ENCODE measurements at regions not wholly inside any gene's neighbourhood (a gene's known extent, or its start where the extent isn't known, plus 50 kb on each side); places are given as distances from the start of the nearest gene placed in this dataset.

GRCh38 chr4:129900430-129900953 is 804.5 kb downstream of the C4orf33 start:
- no peaks in the 10 kb centered on the region for H3K4me1 Mint-ChIP-seq (ENCODE audit: low read depth, unreplicated experiment)
- no peak overlapping the region for H3K27ac Mint-ChIP-seq (ENCODE audit: unreplicated experiment)
- no peak for DNase-seq
- no peaks in the 10 kb centered on the region for H3K9me3 Mint-ChIP-seq (ENCODE audit: unreplicated experiment)
- peaks cover 4% of the 10 kb centered on the region for H3K36me3 Mint-ChIP-seq (ENCODE audit: unreplicated experiment)
- TF ChIP-seq CTCF (IDR thresholded peaks at IDR 0.05; ENCODE audit: partially characterized antibody, unreplicated experiment): no peak
- no peak overlapping the region for H3K4me3 Mint-ChIP-seq (ENCODE audit: unreplicated experiment)
- peaks cover 3% of the 10 kb centered on the region for H3K27me3 Mint-ChIP-seq (ENCODE audit: unreplicated experiment)

- Mint-ChIP-seq H3K9me3 (ENCODE audit: unreplicated experiment) (no peaks in the 10 kb centered on the region), H3K27ac (ENCODE audit: unreplicated experiment) (no peak overlapping the region), H3K4me1 (ENCODE audit: low read depth, unreplicated experiment) (no peaks in the 10 kb centered on the region), H3K4me3 (ENCODE audit: unreplicated experiment) (no peak overlapping the region), H3K36me3 (ENCODE audit: unreplicated experiment) (peaks cover 4% of the 10 kb centered on the region), H3K27me3 (ENCODE audit: unreplicated experiment) (peaks cover 3% of the 10 kb centered on the region)
- DNase-seq: no peak
- TF ChIP-seq CTCF (IDR thresholded peaks at IDR 0.05; ENCODE audit: partially characterized antibody, unreplicated experiment): no peak
Measured at GRCh38 chr4:129901205-129901604, 805.3 kb downstream of the C4orf33 start.

GRCh38 chr4:129903861-129904260 is 807.9 kb downstream of the C4orf33 start:
- no peak for DNase-seq
- Mint-ChIP-seq H3K4me3 (ENCODE audit: unreplicated experiment) (no peak overlapping the region), H3K36me3 (ENCODE audit: unreplicated experiment) (peaks cover 4% of the 10 kb centered on the region)

GRCh38 chr4:129905256-129905655 is 809.3 kb downstream of the C4orf33 start:
- peaks cover 3% of the 10 kb centered on the region for H3K27me3 Mint-ChIP-seq (ENCODE audit: unreplicated experiment)
- no peaks in the 10 kb centered on the region for H3K9me3 Mint-ChIP-seq (ENCODE audit: unreplicated experiment)
- no peaks in the 10 kb centered on the region for H3K4me1 Mint-ChIP-seq (ENCODE audit: low read depth, unreplicated experiment)
- peaks cover 4% of the 10 kb centered on the region for H3K36me3 Mint-ChIP-seq (ENCODE audit: unreplicated experiment)
- TF ChIP-seq CTCF (IDR thresholded peaks at IDR 0.05; ENCODE audit: partially characterized antibody, unreplicated experiment): no peak
- no peak overlapping the region for H3K4me3 Mint-ChIP-seq (ENCODE audit: unreplicated experiment)
- H3K27ac Mint-ChIP-seq (ENCODE audit: unreplicated experiment): no peak overlapping the region
- DNase-seq: no peak

More at GRCh38 chr4:129903861-129904260, 807.9 kb downstream of the C4orf33 start:
- H3K4me1 Mint-ChIP-seq (ENCODE audit: low read depth, unreplicated experiment): no peaks in the 10 kb centered on the region
- H3K9me3 Mint-ChIP-seq (ENCODE audit: unreplicated experiment): no peaks in the 10 kb centered on the region
- H3K27me3 Mint-ChIP-seq (ENCODE audit: unreplicated experiment): peaks cover 3% of the 10 kb centered on the region
- TF ChIP-seq CTCF (IDR thresholded peaks at IDR 0.05; ENCODE audit: partially characterized antibody, unreplicated experiment): no peak
- H3K27ac Mint-ChIP-seq (ENCODE audit: unreplicated experiment): no peak overlapping the region

GRCh38 chr4:129908117-129908516 is 812.2 kb downstream of the C4orf33 start:
- Mint-ChIP-seq H3K9me3 (ENCODE audit: unreplicated experiment) (no peaks in the 10 kb centered on the region), H3K4me1 (ENCODE audit: low read depth, unreplicated experiment) (no peaks in the 10 kb centered on the region), H3K4me3 (ENCODE audit: unreplicated experiment) (no peak overlapping the region), H3K27ac (ENCODE audit: unreplicated experiment) (no peak overlapping the region), H3K36me3 (ENCODE audit: unreplicated experiment) (no peaks in the 10 kb centered on the region), H3K27me3 (ENCODE audit: unreplicated experiment) (no peaks in the 10 kb centered on the region)
- no peak for TF ChIP-seq CTCF (IDR thresholded peaks at IDR 0.05; ENCODE audit: partially characterized antibody, unreplicated experiment)
- DNase-seq: no peak

All from glutamatergic neuron (in vitro differentiated cells).